ENCODE measurements at regions not wholly inside any gene's neighbourhood (a gene's known extent, or its start where the extent isn't known, plus 50 kb on each side); places are given as distances from the start of the nearest gene placed in this dataset.

- H3K27me3 ChIP-seq: no peaks in the 10 kb centered on the region
- DNase-seq (ENCODE audit: low spot score in 2 of 2): no peak
- no peaks in the 10 kb centered on the region for H3K9me3 ChIP-seq
- intact Hi-C loops (cut with DNase I): loop anchor here (2.0 to 10.0 kb wide), 2 partner anchors 34 to 326 kb away; no protein-coding TSS in a partner anchor
- H3K4me1 ChIP-seq: peaks cover 0 to 9% of the 10 kb centered on the region in 2 donors
- no peak overlapping the region for H3K4me3 ChIP-seq
- no peaks in the 10 kb centered on the region for H3K36me3 ChIP-seq
- peak overlapping the region; percentile 76 to 86 for H3K27ac ChIP-seq
- TF ChIP-seq, protein P1, sequence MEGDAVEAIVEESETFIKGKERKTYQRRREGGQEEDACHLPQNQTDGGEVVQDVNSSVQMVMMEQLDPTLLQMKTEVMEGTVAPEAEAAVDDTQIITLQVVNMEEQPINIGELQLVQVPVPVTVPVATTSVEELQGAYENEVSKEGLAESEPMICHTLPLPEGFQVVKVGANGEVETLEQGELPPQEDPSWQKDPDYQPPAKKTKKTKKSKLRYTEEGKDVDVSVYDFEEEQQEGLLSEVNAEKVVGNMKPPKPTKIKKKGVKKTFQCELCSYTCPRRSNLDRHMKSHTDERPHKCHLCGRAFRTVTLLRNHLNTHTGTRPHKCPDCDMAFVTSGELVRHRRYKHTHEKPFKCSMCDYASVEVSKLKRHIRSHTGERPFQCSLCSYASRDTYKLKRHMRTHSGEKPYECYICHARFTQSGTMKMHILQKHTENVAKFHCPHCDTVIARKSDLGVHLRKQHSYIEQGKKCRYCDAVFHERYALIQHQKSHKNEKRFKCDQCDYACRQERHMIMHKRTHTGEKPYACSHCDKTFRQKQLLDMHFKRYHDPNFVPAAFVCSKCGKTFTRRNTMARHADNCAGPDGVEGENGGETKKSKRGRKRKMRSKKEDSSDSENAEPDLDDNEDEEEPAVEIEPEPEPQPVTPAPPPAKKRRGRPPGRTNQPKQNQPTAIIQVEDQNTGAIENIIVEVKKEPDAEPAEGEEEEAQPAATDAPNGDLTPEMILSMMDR (IDR thresholded peaks at IDR 0.05): no peak
These were observed 452.1 kb downstream of the EFNA5 start for GRCh38 chr5:107218457-107219193.

DNA sequence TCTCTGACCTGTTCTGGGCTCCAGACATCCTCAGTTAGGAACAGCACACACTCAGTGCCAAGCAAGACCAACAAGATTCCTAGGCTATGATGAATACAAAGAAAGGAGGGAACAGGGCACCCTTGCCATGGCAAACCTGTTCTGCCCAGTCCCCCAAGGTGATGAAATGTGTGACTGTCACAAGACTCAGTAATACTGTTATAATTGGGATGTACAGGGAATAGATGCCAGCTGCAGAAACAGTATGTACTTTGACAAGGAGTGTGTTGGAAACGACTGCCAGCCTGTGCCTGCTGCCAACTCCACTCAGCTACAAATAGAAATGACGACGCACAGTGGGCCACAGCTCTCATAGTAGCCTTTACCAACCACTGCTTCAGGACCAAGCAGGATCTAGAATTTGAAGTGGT is 453.0 kb downstream of the EFNA5 start:
- intact Hi-C loops (cut with DNase I): loop anchor here (1.0 to 10.0 kb wide), 3 partner anchors 35 to 455 kb away; no protein-coding TSS in a partner anchor
- H3K27ac ChIP-seq: peak overlapping the region; percentile 76 to 86
- peak; percentile 70 to 92 for DNase-seq (ENCODE audit: low spot score in 2 of 2)
- no peaks in the 10 kb centered on the region for H3K27me3 ChIP-seq
- no peak overlapping the region for H3K4me3 ChIP-seq
- H3K4me1 ChIP-seq: peaks cover 0 to 9% of the 10 kb centered on the region in 2 donors
- TF ChIP-seq, protein P1 (IDR thresholded peaks at IDR 0.05): no peak
- no peaks in the 10 kb centered on the region for H3K36me3 ChIP-seq
- no peaks in the 10 kb centered on the region for H3K9me3 ChIP-seq

- Histone ChIP-seq H3K27me3 (no peaks in the 10 kb centered on the region), H3K27ac (peak overlapping the region; percentile 51 to 54), H3K4me3 (no peak overlapping the region), H3K4me1 (peaks cover 0 to 9% of the 10 kb centered on the region in 2 donors), H3K36me3 (no peaks in the 10 kb centered on the region), H3K9me3 (no peaks in the 10 kb centered on the region)
- no peak for DNase-seq (ENCODE audit: low spot score in 2 of 2)
- TF ChIP-seq, protein P1 (IDR thresholded peaks at IDR 0.05): no peak
- intact Hi-C loops (cut with DNase I): loop anchor here (10.0 kb wide), 1 partner anchor 328 kb away; no protein-coding TSS in a partner anchor
These were observed 454.1 kb downstream of the EFNA5 start for GRCh38 chr5:107216587-107216986.

DNA sequence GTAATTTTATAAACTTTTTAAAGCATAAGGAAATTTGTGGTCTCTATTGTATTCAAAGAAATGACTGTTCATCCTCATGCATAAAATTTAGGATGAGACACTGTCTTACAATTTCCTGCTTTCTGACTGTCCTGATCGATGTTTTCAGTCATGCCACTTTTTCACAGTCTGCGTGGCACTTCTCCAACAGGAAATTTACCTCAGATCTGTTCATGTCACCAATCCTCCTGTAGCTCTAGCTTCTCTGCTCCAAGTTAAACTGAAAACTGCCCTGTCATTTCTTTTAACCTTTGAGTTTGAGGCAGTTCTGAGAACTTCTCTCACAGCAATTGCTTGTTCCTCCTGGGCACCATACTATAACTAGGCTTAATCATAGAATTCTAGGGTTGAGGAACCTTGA is 455.1 kb downstream of the EFNA5 start:
- TF ChIP-seq, protein P1 (IDR thresholded peaks at IDR 0.05): no peak
- intact Hi-C loops (cut with DNase I): loop anchor here (10.0 kb wide), 1 partner anchor 329 kb away; no protein-coding TSS in a partner anchor
- peak overlapping the region in 1 of 2 donors; percentile 51 for H3K27ac ChIP-seq
- no peak for DNase-seq (ENCODE audit: low spot score in 2 of 2)
- H3K27me3 ChIP-seq: no peaks in the 10 kb centered on the region
- no peak overlapping the region for H3K4me3 ChIP-seq
- H3K4me1 ChIP-seq: peaks cover 0 to 9% of the 10 kb centered on the region in 2 donors
- H3K9me3 ChIP-seq: no peaks in the 10 kb centered on the region
- no peaks in the 10 kb centered on the region for H3K36me3 ChIP-seq

- intact Hi-C loops (cut with DNase I): loop anchor here (10.0 kb wide), 1 partner anchor 332 kb away; no protein-coding TSS in a partner anchor
- DNase-seq (ENCODE audit: low spot score in 2 of 2): no peak
- no peak overlapping the region for H3K27ac ChIP-seq
- H3K9me3 ChIP-seq: no peaks in the 10 kb centered on the region
- no peak overlapping the region for H3K4me3 ChIP-seq
- H3K36me3 ChIP-seq: no peaks in the 10 kb centered on the region
- no peaks in the 10 kb centered on the region for H3K27me3 ChIP-seq
- TF ChIP-seq, protein P1 (IDR thresholded peaks at IDR 0.05): no peak
- H3K4me1 ChIP-seq: peaks cover 0 to 2% of the 10 kb centered on the region in 2 donors
These were observed 457.7 kb downstream of the EFNA5 start for GRCh38 chr5:107213025-107213424.

Measured in ascending aorta (tissue), 2 donors.